ENCODE measurements at regions not wholly inside any gene's neighbourhood (a gene's known extent, or its start where the extent isn't known, plus 50 kb on each side); places are given as distances from the start of the nearest gene placed in this dataset.
"Not testable (repeated sequence)": the region's sequence is repeated elsewhere in the genome, so short reads cannot be mapped to it uniquely, and the experiment has no call there.

DNA sequence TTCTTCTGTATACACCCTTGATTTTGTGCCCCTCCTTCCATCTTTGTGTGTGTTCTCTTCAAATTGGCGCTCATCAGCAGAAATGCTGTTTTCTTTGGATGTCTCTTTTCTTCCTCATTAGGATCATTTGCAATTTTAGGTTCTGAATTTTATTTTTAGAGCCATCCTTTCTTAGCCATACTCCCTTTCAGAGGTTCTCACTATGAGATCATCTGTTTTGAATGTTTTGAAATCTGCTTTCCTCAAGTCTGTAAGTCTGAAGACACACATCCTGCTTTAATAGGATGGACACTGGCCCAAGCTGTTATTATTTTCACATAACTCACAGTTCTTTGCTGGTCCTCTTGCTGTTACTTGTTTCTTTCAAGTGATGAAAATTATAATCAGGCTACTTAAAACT, 124.8 kb downstream of the BDH1 start:
- no peak for DNase-seq (ENCODE audit: low read depth)

DNA sequence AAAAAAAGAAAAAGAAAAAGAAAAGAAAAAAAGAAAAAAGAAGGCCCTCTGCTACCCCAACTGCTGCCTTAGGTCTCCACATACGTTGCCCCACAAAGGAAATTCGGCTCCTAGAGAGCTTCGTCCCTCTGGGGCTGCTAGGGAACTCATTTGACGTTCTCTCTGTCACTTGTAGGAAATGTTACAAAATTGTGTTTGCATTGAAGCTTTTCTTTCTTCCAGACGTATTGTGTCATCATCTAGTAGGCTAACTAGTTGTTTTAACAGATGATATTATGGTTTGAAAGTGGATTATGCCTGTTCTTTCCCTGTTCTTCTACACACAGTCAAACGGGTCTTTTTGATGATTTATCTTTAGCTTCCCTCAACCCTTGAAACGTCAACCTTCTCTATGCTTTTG, 125.3 kb downstream of the BDH1 start:
- DNase-seq (ENCODE audit: low read depth), result no peak

DNA sequence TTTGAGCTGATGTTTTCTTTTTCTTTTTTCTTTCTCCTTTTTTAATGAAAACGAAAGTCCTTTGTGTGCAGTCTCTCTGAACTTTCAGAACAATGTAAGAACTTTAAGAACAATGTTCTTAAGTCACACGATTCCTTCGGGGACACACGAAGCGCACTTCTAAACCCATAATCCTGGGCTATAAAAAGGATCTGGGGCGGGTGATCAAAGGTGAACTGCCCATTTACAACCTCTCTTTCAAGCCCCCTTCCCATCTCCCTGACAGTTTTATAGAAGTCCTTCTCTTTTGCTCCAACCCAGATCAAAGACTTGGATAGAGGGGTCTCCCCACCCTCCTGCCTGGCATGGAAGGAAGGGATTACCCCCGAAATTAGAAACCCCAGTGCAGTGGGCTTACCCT, 126.8 kb downstream of the BDH1 start:
- no peak for DNase-seq (ENCODE audit: low read depth)

DNA sequence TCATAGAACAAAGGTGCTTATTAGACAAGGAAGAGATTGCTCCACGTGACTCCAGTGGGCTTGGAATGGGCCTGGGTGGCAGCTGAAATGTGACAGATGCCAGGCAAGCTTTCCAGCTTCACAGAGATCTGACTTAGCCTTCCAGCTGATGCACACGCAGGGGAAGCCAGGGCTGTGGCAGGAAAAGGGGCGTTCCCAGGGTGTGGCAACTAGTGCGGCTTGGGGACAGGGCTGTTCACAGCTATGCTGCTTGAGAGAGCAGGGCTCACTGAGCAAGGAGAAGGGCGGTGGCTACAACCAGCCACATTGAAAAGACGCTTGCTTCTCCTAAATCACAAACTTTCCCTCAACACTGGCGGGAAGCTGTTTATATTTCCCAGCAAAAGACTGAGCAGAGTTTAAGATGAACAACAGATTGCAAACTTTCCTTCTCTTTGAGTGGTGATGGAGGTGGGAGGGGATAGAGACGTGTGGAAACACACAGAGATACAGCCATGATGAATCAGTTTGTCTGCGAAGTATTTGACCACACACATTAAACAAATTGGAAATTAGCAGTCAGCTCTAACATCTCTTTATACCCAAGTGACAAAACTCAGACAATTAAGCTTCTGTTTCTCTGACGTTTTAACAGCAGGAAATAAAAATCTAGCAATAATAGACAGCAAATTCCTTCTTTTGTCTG, 127.5 kb downstream of the BDH1 start:
- DNase-seq (ENCODE audit: low read depth), result no peak

DNA sequence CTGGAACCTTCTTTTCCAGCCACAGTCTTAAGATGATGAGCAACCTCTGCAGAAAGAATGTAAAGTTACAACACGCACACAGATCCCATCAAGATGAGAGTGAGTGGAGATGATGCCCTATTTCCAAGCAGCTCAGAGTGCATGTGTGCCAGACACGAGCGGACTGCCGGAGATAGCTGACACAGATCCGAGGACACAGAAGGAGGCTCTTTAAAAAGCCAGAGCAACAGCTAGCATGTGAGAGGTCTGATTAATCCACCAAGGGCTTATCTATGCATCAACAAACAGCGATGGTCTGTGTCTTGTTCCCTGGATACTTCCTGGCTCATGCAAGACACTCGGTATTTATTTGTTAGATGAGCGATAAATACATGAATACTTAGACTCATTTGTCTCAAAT, 128.6 kb upstream of the DLG1 start:
- no peak for DNase-seq (ENCODE audit: low read depth)

DNA sequence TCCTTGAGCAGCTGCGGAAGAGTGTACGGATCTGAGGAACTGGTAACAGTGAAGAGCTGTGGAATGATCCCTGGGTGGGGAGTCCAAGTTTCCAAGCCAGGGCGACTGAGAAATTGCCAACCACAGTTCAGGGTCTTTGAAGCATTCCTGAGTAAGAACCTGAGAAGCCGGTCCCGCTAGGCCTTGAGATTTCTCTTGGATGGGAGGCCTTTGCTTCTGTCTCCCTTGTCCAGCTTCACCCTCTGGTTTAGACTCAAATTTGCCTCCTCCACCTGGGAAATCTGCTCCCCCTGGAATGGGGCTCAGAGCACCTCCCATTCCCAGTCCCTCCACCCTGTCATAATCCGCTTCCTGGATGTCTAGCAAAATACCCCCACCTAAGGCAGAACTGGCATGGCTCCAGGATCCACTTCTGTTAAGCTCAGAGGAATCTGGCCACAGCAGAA, 127.7 kb upstream of the DLG1 start:
- no peak for DNase-seq (ENCODE audit: low read depth)

DNA sequence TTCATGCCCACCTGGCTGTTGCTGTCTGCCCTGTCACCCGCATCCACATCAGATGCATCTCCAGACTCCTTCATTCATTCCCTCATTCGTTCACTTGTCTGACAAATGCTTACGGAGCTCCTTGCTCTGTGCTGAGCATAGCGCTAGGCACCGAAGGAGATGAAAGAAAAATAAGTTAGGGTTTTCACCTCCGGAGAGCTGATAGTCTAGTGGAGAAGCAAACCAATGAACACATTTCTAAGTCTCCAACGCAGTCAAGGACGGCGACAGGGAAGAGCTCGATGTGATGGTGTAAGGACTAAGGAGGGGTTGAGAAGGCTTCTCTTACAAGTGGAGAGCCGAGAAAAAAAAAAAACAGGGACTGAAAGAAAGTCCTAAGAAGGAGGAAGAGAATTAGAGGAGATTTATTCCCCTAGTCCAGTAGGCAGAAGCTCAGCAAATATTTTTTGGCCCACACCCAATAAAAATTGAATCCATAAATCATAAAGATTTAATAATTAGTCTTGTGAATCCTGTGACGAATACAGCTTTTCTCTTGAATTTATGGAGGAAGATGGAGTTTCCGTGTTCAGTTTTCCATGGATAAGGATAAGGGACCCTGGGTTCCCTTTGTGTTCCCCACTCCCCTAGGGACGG, 127.2 kb upstream of the DLG1 start:
- no peak for DNase-seq (ENCODE audit: low read depth)

DNA sequence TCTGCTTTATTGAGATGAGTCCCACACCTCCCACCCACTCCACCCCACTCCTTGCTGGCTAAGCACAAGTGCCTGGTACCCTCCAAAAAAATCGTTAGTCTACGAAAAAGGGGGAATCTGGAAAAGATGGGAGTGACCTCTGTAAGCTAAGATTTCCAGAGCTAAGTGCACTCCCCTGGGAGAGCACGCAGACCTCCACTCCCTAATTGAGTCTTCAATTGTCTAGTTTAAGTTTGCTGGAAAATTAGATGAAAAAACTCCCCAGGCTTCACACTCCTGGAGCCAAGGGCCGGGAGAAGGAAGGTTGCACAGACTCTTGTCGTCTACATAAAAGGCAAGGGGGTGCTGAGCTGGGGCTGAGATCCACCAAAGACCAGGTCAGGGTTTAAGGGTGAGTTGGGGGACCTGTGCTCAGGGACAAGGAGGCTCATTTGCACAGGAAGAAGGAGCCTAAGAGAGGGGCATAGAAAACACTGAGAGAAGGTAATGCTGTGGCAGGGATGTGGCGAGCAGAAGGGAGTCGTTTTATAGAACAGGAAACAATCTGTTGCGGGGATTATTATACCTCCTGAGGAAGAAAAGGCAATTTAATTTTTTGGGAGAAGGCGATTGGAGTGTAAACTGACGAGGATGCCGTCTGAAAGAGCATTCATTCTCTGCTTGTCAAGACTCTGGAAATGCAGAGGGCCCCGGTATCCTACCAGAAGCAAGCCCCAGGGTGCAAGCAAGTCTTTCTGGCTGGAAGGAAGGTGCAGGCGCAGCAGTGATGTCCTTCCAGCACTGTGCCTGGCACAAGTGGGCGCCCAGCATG, 126.5 kb upstream of the DLG1 start:
- DNase-seq (ENCODE audit: low read depth), result no peak

DNA sequence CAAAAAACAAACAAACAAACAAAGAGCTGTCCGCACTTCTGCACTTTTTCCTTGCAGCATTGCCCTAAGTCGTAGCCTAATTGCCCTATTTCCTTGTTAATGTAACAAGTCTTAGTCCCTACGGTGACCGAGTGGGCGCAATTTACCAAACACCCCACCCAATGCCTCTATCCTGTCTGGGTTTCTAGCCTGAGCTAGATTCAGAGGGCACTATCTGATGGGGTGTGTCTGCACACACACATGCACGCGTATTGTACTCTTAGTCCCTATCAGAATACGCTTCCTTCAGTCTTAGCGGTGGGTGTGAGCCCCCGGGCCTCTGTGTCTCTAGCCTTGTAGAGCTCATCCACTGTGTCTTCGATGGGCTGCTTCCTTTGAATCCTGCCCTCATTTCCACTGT, 125.9 kb upstream of the DLG1 start:
- DNase-seq (ENCODE audit: low read depth), result no peak

DNA sequence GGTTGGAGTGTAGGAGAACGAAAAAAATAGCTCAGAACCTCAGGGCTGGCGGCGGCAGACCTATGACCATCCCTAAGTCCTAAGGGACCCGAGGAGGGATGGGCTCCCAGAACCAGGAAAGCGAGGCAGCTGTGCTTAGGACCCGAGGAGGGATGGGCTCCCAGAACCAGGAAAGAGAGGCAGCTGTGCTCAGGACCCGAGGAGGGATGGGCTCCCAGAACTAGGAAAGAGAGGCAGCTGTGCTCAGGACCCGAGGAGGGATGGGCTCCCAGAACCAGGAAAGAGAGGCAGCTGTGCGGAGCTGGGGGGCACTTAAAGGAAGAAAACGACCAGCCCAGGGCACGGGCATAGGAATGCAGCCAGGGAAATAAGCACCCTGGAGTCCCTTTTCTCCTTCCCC, 125.0 kb upstream of the DLG1 start:
- DNase-seq (ENCODE audit: low read depth), result no peak

DNA sequence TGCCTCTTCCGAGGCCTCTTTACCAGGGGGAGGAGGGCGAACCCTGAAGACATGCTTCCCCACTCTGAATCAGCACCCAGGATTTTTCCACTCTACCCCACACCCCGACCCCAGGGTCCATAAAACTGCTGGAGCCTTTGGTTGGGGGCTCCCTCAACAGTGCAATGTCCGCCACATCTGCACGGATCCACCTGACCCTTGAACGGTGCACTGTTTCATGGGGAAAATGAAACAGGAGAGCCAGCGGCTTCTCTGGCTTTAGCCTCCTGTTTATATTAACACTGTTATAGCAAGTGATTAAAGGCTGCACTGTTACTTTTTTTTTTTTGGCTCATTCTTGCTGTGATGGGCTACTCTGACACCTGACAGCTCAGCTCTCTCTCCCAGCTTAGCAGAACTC, 124.1 kb upstream of the DLG1 start:
- no peak for DNase-seq (ENCODE audit: low read depth)

DNA sequence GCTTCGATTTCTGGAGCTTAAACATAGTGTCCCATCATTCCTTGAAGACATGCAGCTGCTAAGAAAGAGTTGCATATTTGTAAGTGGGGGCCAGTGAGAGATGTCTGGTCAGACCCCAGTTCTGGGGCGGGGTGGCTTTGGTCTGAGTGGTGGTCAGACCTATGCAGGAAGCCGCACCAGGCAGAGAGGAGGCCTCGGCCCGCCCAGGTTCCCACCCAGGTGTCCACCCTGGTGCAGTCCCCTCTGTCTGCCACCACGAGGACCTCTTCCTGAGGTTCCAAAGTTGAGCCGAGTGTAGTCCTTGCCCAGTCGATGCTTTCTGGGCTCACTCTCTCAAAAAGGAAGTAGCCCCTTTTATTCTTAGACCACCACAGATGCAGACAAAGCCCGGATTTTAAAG, 122.6 kb upstream of the DLG1 start:
- no peak for DNase-seq (ENCODE audit: low read depth)

DNA sequence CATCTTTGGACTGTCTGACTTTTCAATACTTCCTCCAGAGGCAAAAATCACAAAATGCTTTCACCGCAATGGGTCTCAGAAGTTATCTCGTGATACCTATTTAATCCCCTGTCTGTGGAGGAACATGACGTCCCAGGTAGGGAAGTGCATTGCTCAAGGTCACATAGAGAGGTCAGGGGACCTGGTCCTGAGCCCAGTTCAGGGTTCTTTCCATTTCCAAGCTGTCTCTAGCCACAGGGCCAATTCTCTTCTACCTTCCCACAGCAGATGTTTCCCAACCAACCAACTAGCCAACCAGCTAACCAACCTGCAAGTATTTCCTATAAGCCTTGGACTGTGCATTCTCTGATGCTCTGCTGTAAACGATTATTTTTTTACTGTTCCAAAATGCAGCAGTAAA, 122.2 kb upstream of the DLG1 start:
- no peak for DNase-seq (ENCODE audit: low read depth)

DNA sequence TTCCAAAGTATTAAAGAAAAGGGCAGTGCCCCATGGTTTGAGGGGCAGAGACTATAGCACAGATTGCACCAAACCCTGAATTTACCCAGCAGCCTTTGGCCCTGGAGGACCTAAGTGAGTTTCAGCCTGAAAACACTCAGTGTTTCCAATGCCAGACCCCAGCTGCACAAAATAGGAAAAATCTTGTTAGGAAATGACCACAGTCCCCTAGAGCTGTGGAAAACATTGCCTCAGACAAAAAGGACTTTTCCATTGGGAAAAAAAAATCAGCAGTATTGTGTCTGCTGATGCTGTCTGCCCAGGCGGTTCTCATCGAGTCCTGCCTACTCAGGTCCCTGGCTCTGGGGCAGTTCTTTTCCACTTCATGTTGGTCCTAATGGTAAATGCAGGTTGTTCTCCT, 121.7 kb upstream of the DLG1 start:
- no peak for DNase-seq (ENCODE audit: low read depth)

DNA sequence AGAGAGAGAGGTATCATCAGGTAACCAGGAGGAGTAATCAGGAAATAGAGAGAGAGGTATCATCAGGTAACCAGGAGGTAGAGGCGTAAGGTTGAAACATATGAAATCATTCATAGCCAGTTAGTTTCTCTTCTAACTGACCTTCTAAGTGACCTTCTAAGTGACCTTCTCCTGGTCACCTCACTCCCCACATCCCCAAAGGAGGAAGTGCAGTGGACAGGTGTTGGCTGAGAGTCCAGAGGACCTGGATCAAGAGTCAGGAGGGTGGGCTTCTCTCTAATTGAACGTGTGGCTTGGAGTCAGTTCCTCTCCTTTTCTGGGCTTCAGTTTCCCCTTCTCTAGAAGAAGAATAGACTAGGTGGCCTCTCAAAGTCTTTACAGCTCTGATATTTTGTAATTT, 121.3 kb upstream of the DLG1 start:
- DNase-seq (ENCODE audit: low read depth), result no peak

DNA sequence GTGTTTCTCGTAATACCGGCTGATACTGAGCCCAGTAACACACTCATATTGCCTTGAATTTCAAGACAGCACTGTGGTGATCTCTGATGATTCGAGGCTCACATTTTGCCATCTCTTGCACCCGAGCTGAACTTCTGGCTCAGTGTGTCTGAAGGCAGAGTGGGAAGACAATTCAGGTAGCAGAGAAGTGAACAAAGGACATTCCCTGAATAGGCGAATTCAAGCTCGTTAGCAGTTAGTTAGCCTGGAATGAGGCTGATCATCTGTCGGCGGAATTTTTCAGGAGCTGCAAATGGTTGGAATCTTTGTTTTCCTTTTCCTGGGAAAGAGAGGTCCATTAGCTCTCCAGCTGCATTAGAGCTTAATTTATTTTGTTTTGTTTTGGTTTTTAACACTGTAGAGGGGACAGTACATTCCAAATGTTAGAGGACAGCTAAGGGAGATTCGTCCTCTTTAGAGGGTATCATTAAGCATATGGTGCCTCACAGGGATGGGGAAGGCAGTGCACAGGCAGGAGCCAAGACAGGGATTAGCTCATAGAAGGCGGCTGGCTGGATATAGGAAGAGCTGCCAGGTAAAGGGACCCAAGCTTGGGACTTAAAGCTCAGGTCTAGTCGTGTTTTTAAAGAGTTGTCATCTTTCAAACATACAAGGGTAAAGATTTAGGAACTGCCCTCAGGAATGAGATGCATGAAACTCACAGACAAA, 119.7 kb upstream of the DLG1 start:
- DNase-seq (ENCODE audit: low read depth), result no peak

DNA sequence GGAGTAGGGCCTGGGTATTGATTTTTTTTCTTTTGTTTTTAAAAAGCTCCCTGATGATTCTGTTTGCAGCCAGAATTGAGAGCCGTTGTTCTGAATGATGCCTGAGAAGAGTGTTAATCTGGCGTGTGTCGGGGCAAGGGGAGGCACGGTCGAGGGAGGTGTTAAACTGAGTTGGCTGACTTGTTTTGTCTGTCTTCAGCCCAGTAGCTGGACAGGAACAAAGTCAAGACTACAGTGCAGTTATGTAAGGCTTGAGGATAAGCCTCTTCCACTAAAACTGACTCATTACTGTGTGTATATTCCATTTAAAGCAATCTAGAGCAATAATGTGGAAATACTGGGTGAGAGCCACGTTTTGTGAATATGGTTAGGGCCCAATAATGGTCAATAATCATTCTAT, 119.0 kb upstream of the DLG1 start:
- no peak for DNase-seq (ENCODE audit: low read depth)

DNA sequence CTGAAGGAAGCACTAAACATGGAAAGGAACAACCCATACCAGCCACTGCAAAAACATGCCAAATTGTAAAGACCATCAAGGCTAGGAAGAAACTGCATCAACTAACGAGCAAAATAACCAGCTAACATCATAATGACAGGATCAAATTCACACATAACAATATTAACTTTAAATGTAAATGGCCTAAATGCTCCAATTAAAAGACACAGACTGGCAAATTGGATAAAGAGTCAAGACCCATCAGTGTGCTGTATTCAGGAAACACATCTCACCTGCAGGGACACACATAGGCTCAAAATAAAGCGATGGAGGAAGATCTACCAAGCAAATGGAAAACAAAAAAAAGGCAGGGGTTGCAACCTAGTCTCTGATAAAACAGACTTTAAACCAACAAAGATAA, 113.5 kb upstream of the DLG1 start:
- not testable (repeated sequence) for DNase-seq (ENCODE audit: low read depth)

DNA sequence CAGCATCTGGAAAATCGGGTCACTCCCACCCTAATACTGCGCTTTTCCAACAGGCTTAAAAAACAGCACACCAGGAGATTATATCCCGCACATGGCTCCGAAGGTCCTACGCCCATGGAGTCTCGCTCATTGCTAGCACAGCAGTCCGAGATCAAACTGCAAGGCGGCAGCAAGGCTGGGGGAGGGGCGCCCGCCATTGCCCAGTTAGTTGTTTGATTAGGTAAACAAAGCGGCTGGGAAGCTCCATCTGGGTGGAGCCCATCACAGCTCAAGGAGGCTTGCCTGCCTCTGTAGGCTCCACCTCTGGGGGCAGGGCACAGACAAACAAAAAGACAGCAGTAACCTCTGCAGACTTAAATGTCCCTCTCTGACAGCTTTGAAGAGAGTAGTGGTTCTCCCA, 111.8 kb upstream of the DLG1 start:
- not testable (repeated sequence) for DNase-seq (ENCODE audit: low read depth)

DNA sequence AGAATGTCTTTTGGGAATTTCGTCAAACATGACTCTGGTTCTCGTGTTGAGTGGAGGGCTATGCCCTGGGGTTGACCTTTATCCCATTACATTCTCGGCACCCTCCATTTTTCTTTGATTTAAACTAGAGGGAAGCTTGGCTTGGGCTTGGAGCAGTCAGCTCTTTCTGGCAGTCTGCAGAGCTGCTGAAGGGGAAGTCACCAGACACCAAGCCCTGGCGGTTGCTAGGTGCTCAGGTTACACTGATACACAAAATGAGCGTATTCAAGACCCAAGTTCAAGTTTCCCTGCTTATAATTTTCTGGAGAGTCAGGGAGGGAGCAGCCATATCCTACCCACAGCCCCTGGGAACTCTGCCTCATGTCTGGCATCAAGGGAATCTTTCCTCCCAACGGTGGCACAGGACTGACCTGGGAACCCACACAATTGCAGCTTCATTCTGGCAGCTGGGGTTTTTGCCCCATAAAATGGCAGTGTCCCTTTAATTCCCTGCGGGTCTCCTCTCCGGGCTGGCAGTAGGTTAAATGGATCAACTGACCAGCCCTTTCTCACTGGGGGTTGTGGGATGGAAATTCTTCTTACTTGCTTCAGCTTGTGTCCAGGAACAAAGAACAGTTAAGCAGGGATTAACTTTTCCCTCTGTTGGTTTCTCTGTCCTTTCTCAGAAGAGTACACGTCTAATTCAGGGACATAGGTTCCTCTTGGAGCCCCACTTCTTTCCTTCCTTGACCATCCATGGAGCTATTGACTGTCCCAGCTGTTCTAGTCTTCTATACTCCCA, 110.0 kb upstream of the DLG1 start:
- DNase-seq (ENCODE audit: low read depth), result no peak

DNA sequence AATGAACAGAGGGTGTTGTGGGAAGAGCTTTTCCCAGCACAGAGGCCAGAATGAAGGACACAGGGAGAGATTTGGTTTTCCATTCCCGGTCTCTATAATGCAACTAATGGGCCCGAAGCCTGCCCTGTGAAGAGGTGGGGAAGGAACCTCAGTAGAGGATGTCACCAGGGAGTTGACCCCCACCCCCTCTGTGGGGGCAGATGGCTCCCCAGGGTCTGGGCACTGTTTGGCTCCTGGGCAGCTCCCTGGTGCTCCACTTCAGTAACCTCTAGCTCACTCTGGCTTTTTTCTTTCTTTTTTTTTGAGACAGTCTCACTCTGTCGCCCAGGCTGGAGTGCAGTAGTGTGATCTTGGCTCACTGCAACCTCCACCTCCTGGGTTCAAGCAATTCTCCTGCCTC, 109.1 kb upstream of the DLG1 start:
- DNase-seq (ENCODE audit: low read depth), result no peak

DNA sequence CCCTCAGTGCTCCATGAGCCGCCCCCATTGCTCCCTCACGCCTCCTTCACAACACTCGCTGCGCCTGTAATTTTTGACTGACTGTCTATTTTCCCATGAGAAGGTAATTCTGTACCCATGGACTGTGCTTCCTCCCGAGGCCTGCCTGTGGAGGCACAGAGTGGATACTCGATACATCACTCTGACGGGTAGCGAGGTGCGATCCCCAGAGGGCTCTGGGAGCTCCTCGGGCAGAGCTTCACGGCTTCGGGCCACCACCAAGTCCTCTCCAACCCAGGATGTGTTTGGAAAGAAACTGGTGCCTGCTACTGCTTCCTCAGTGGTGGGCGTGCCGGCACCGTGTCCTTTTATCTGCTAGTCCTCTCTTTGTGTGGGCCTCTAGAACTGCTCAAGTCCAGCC, 108.6 kb upstream of the DLG1 start:
- DNase-seq (ENCODE audit: low read depth), result no peak
